Inflammatory macrophage treated with lipopolysaccharide for 4 hours (primary cell): ENCODE measurements at regions not wholly inside any gene's neighbourhood (a gene's known extent, or its start where the extent isn't known, plus 50 kb on each side); places are given as distances from the start of the nearest gene placed in this dataset.
"Not testable (repeated sequence)": the region's sequence is repeated elsewhere in the genome, so short reads cannot be mapped to it uniquely, and the experiment has no call there.

Source experiments
- DNase-seq: peaks from one replicate; pipeline ENCODE4 v3.0.0-alpha.2; 2020

GRCh38 chr16:15307184-15307583, 70.9 kb downstream of the NPIPA5 start:
- DNase-seq = not testable (repeated sequence)

- DNase-seq = not testable (repeated sequence)
These were observed 72.2 kb downstream of the NPIPA5 start for GRCh38 chr16:15305889-15306288.

DNA sequence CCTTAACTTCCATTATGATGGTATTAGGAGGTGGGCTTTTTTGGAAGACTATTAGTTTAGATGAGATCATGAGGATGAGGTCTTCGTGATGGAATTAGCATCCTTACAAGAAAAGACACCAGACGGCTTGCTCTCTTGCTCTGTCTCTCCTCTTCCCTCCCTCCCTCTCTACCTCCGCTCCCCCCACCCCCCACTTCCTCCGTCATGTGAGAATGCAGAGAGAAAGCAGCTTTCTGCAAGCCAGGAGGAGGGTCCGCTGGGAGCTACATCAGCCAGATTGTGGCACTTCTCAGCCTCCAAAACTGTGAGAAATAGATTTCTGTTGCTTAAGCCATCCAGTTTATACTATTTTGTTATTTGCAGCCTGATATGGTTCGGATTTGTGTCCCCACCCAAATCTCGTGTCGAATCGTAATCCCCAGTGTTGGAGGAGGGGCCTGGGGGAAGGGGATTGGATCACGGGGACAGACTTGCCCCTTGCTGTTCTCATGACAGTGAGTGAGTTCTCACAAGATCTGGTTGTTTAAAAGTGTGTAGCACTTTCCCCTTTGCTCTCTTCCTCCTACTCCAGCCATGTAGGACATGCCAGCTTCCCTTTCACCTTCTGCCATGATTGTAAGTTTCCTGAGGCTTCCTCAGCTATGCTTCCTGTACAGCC, 74.3 kb downstream of the NPIPA5 start:
- DNase-seq = not testable (repeated sequence)

DNA sequence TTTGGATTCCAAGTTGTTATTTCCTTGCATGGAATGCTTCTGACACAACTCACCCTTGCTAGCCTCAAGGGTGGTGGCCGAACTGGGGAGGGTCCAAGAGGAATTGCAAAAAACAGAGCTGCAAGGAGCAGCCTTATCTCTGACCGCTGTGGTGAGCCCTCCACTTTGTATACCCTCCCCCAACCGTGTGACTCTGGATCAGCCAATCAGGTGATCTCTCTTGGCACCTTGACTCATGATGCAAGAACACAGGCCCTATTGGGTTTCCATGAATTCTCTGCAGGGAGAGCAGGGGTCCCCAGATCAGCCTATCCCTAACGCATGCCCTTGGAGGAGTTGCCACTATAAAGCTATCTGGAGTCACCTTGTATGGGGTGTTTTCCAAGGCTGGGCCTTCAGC, 81.0 kb downstream of the NPIPA5 start:
- DNase-seq = not testable (repeated sequence)

- not testable (repeated sequence) for DNase-seq
These were observed 103.3 kb downstream of the NPIPA5 start for GRCh38 chr16:15274796-15275195.

DNA sequence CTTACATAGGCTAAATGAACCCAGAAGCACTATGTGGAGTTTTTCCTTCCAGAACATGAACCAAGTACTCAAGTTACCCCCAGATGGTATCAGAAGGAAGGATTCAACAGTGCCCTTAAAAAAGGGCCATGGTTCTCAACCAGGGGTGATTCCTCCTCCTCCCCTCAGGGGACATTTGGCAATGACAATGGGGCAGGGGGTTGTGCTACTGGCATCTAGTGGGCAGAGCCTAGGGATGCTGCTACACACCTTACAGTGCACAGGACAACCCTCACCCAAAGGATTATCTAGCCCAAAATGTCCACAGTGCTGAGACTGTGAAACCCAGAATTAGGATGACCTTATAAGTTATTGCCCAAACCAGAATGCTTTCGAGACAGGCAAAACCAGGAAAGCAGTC, 104.1 kb downstream of the NPIPA5 start:
- not testable (repeated sequence) for DNase-seq

DNA sequence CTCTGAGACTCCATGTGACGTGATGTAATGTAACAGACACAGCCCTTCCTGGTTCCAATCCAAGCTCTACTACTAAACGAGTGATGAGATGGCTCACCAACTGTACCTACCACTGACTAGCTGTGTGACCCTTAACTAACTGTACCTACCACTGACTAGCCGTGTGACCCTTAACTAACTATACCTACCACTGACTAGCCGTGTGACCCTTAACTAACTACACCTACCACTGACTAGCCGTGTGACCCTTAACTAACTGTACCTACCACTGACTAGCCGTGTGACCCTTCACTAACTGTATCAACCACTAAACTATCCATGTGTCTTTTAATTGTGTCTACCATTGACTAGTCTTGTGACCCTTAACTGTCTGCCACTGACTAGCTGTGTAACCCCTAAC, 111.2 kb downstream of the NPIPA5 start:
- DNase-seq = not testable (repeated sequence)

GRCh38 chr16:15262212-15262611, 115.9 kb downstream of the NPIPA5 start:
- DNase-seq = not testable (repeated sequence)

GRCh38 chr16:15247971-15248370, 130.1 kb downstream of the NPIPA5 start:
- DNase-seq = not testable (repeated sequence)

- DNase-seq = not testable (repeated sequence)
These were observed 141.3 kb downstream of the NPIPA5 start for GRCh38 chr16:15236674-15237323.

- DNase-seq = not testable (repeated sequence)
These were observed 141.1 kb upstream of the RRN3 start for GRCh38 chr16:15235140-15235539.

- not testable (repeated sequence) for DNase-seq
These were observed 140.6 kb upstream of the RRN3 start for GRCh38 chr16:15234702-15235101.

DNA sequence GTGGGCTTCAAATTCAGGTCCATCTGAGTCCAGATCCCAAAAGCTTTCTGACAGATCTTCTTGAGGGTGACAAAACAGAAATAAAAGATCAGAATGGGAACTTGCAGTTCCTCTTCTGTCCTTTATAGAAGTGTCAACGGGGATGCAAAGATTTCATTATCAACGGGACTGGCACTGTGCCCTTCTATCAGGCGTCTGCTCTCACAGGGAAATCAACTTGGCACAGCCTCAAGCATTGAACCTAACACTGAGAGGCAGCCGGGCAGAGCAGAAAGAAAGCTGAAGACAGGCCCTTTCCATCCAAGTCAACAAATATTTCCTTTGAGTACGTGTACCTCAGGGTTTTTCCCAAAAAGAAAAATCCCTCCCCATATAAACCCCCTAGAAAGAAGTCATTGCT, 136.4 kb upstream of the RRN3 start:
- not testable (repeated sequence) for DNase-seq

GRCh38 chr16:15229661-15230060, 135.6 kb upstream of the RRN3 start:
- not testable (repeated sequence) for DNase-seq

- not testable (repeated sequence) for DNase-seq
These were observed 130.6 kb upstream of the RRN3 start for GRCh38 chr16:15224651-15225050.

GRCh38 chr16:15223398-15223797, 129.3 kb upstream of the RRN3 start:
- not testable (repeated sequence) for DNase-seq

GRCh38 chr16:15219679-15220615, 125.9 kb upstream of the RRN3 start:
- DNase-seq = peak; percentile 0

GRCh38 chr16:15218856-15219500, 124.9 kb upstream of the RRN3 start:
- not testable (repeated sequence) for DNase-seq

GRCh38 chr16:15207202-15207981, 113.3 kb upstream of the RRN3 start:
- DNase-seq = not testable (repeated sequence)

GRCh38 chr16:15206439-15206838, 112.4 kb upstream of the RRN3 start:
- DNase-seq = peak; percentile 3

GRCh38 chr16:15205939-15206338, 111.9 kb upstream of the RRN3 start:
- not testable (repeated sequence) for DNase-seq

DNA sequence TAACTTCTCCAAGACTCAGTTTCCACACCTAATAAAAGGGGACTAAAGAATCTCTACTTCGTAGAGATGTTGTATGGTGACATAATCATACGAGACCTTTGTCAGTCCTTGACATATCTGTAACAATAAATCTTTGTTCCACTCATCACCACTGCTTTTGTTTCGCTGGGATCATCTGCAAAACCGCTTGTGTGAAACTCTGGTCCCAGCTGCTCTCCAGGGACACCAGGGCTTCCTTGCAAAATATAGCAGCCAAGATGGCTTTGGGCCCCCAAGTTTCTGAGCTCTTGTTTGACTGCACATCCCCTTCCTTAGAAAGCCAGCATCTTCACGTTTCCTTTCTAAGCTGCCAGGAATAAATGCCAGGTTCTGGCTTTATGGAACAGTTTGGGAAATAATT, 110.5 kb upstream of the RRN3 start:
- DNase-seq = not testable (repeated sequence)
